Neural progenitor cell (in vitro differentiated cells): ENCODE measurements at regions not wholly inside any gene's neighbourhood (a gene's known extent, or its start where the extent isn't known, plus 50 kb on each side); places are given as distances from the start of the nearest gene placed in this dataset.

Source experiments
- CTCF ChIP-seq: fragments of 200-600 bp; sonication (generic); IDR thresholded peaks from 2 replicates; pipeline ENCODE4 v1.5.1; 2017; ENCODE audit warnings: antibody characterized with exemption, mild to moderate bottlenecking
- EZH2 ChIP-seq: fragments of 200-600 bp; sonication (generic); IDR thresholded peaks from 2 replicates; pipeline ENCODE4 v1.6.1; 2017; ENCODE audit warnings: antibody characterized with exemption, mild to moderate bottlenecking, moderate library complexity
- EZH2phosphoT487 ChIP-seq: fragments of 200-600 bp; sonication (generic); IDR thresholded peaks from 2 replicates; pipeline ENCODE4 v1.6.1; 2017; ENCODE audit warnings: antibody characterized with exemption

GRCh38 chr6:55941702-55942101 lies 66.3 kb upstream of the BMP5 start:
- TF ChIP-seq CTCF: peak; percentile 26
- TF ChIP-seq EZH2: no peak
- TF ChIP-seq EZH2phosphoT487: no peak
